ENCODE measurements at regions not wholly inside any gene's neighbourhood (a gene's known extent, or its start where the extent isn't known, plus 50 kb on each side); places are given as distances from the start of the nearest gene placed in this dataset.

- no peak for DNase-seq
Measured at GRCh38 chr1:73953586-73953985, 244.4 kb downstream of the LRRIQ3 start.

- DNase-seq, result no peak
Measured at GRCh38 chr1:73953186-73953585, 244.8 kb downstream of the LRRIQ3 start.

GRCh38 chr1:73948055-73948454 lies 249.9 kb downstream of the LRRIQ3 start:
- no peak for DNase-seq

GRCh38 chr1:73947009-73947408 lies 251.0 kb downstream of the LRRIQ3 start:
- no peak for DNase-seq

GRCh38 chr1:73943270-73943669 lies 254.7 kb downstream of the LRRIQ3 start:
- no peak for DNase-seq

GRCh38 chr1:73930293-73930692 lies 267.7 kb downstream of the LRRIQ3 start:
- DNase-seq, result no peak

- DNase-seq, result no peak
Measured at GRCh38 chr1:73914951-73915350, 283.0 kb downstream of the LRRIQ3 start.

GRCh38 chr1:73913025-73913424 lies 285.0 kb downstream of the LRRIQ3 start:
- no peak for DNase-seq

GRCh38 chr1:73911849-73912248 lies 286.1 kb downstream of the LRRIQ3 start:
- DNase-seq, result no peak

- DNase-seq, result no peak
Measured at GRCh38 chr1:73910466-73910865, 287.5 kb downstream of the LRRIQ3 start.

- DNase-seq, result no peak
Measured at GRCh38 chr1:73910062-73910461, 287.9 kb downstream of the LRRIQ3 start.

GRCh38 chr1:73909043-73909562 lies 288.9 kb downstream of the LRRIQ3 start:
- DNase-seq, result no peak

GRCh38 chr1:73907051-73907450 lies 290.9 kb downstream of the LRRIQ3 start:
- DNase-seq, result no peak

- no peak for DNase-seq
Measured at GRCh38 chr1:73903092-73903491, 294.9 kb downstream of the LRRIQ3 start.

GRCh38 chr1:73901738-73902137 lies 296.2 kb downstream of the LRRIQ3 start:
- DNase-seq, result no peak

- no peak for DNase-seq
Measured at GRCh38 chr1:73899311-73899710, 298.7 kb downstream of the LRRIQ3 start.

GRCh38 chr1:73898540-73898939 lies 299.4 kb downstream of the LRRIQ3 start:
- no peak for DNase-seq

GRCh38 chr1:73887412-73887811 lies 310.6 kb downstream of the LRRIQ3 start:
- DNase-seq, result no peak

- DNase-seq, result no peak
Measured at GRCh38 chr1:73886716-73887115, 311.3 kb downstream of the LRRIQ3 start.

- no peak for DNase-seq
Measured at GRCh38 chr1:73874806-73875205, 323.2 kb downstream of the LRRIQ3 start.

GRCh38 chr1:73868810-73869336 lies 329.1 kb downstream of the LRRIQ3 start:
- DNase-seq, result no peak

- DNase-seq, result no peak
Measured at GRCh38 chr1:73862355-73862754, 335.6 kb downstream of the LRRIQ3 start.

GRCh38 chr1:73860421-73860950 lies 337.5 kb downstream of the LRRIQ3 start:
- no peak for DNase-seq

- DNase-seq, result no peak
Measured at GRCh38 chr1:73859227-73859626, 338.7 kb downstream of the LRRIQ3 start.

GRCh38 chr1:73854527-73854926 lies 343.4 kb downstream of the LRRIQ3 start:
- no peak for DNase-seq

Measured in T-helper 9 cell (primary cell).